Small intestine (tissue), 7 donors: ENCODE measurements at regions not wholly inside any gene's neighbourhood (a gene's known extent, or its start where the extent isn't known, plus 50 kb on each side); places are given as distances from the start of the nearest gene placed in this dataset.

Experiments
- DNase-seq, 2 donors: peaks; one replicate each; pipeline versions ENCODE4 v3.0.0 to v3.0.0-alpha.2; 2013
- FAIRE-seq: peaks from 2 replicates; lab custom pipeline; 2012; peaks lifted over from hg19 to GRCh38; lab: Jason Lieb, UNC
- H3K27ac ChIP-seq, 3 donors: one replicate each; pipeline ENCODE4 v1.5.1; 2013; ENCODE audit warnings: low read length in 2 of 3, mild to moderate bottlenecking in 2 of 3, control low read depth in 1 of 3, inconsistent platforms in 1 of 3, low read depth in 1 of 3, moderate library complexity in 1 of 3
- H3K27me3 ChIP-seq, 3 donors: one replicate each; pipeline ENCODE4 v1.6.1; 2013; ENCODE audit warnings: low read length in 3 of 3, inconsistent platforms in 1 of 3; ENCODE audit not compliant: control insufficient read depth in 3 of 3, insufficient read depth in 3 of 3
- H3K36me3 ChIP-seq, 3 donors: one replicate each; pipeline ENCODE4 v1.6.1; 2013; ENCODE audit warnings: low read length in 3 of 3, inconsistent platforms in 1 of 3, low read depth in 1 of 3, mild to moderate bottlenecking in 1 of 3, moderate library complexity in 1 of 3; ENCODE audit not compliant: control insufficient read depth in 3 of 3, insufficient read depth in 2 of 3
- H3K4me1 ChIP-seq, 3 donors: one replicate each; pipeline ENCODE4 v1.6.1; 2013; ENCODE audit warnings: low read length in 2 of 3, inconsistent platforms in 1 of 3, low read depth in 1 of 3, mild to moderate bottlenecking in 1 of 3, moderate library complexity in 1 of 3; ENCODE audit not compliant: control insufficient read depth in 3 of 3, insufficient read depth in 2 of 3
- H3K4me3 ChIP-seq, 3 donors: one replicate each; pipeline ENCODE4 v1.5.1; 2013; ENCODE audit warnings: low read length in 3 of 3, control low read depth in 1 of 3, inconsistent platforms in 1 of 3, low read depth in 1 of 3, mild to moderate bottlenecking in 1 of 3, moderate library complexity in 1 of 3
- H3K9me3 ChIP-seq, 2 donors: one replicate each; pipeline ENCODE4 v1.6.1; 2013; ENCODE audit warnings: low read depth in 1 of 2, low read length in 1 of 2; ENCODE audit not compliant: control insufficient read depth in 2 of 2, insufficient read depth in 1 of 2
- WGBS, 3 donors: extraction: QIAGEN DNeasy Blood & Tissue Kit; methylation state at CpG; one replicate each; pipeline ENCODE4 v1.1.7; 2013; 5-methylcytosine and 5-hydroxymethylcytosine counted together
- donor health status: healthy with polysubstance abuse.
- donor health status: control.
- donor health status: control.
- donor health status: Bipolar disorder and iron deficiency.
- donor health status: healthy.

- no peak for FAIRE-seq
These were observed 59.9 kb downstream of the BMP4 start for GRCh38 chr14:53896726-53897125.

GRCh38 chr14:53894456-53894855 is 62.2 kb downstream of the BMP4 start:
- H3K36me3 ChIP-seq: no peaks in the 10 kb centered on the region
- H3K4me1 ChIP-seq: peaks cover 0 to 7% (median 2%) of the 10 kb centered on the region in 3 donors
- H3K27me3 ChIP-seq: no peaks in the 10 kb centered on the region
- no peak for FAIRE-seq
- WGBS, 3 donors: 29 to 47% (median 41%) methylated on average over 2 of the region's 2 CpGs
- DNase-seq: no peak
- H3K4me3 ChIP-seq: no peak overlapping the region
- H3K9me3 ChIP-seq: no peaks in the 10 kb centered on the region
- H3K27ac ChIP-seq: no peak overlapping the region

More at GRCh38 chr14:53896726-53897125, 59.9 kb downstream of the BMP4 start:
- 40 to 71% (median 61%) methylated on average over 1 of the region's 1 CpG for WGBS, 3 donors
- peaks cover 0 to 2% (median 0%) of the 10 kb centered on the region in 3 donors for H3K4me1 ChIP-seq
- H3K27me3 ChIP-seq: no peaks in the 10 kb centered on the region
- no peaks in the 10 kb centered on the region for H3K36me3 ChIP-seq
- DNase-seq: no peak
- H3K9me3 ChIP-seq: no peaks in the 10 kb centered on the region
- H3K4me3 ChIP-seq: no peak overlapping the region
- H3K27ac ChIP-seq: no peak overlapping the region

GRCh38 chr14:53893374-53893773 is 63.3 kb downstream of the BMP4 start:
- Histone ChIP-seq H3K27ac (no peak overlapping the region), H3K4me1 (peaks cover 0 to 13% (median 2%) of the 10 kb centered on the region in 3 donors), H3K27me3 (no peaks in the 10 kb centered on the region), H3K4me3 (no peak overlapping the region), H3K36me3 (no peaks in the 10 kb centered on the region), H3K9me3 (no peaks in the 10 kb centered on the region)
- FAIRE-seq: no peak
- DNase-seq: no peak
- 88 to 90% (median 89%) methylated on average over 2 of the region's 2 CpGs for whole genome bisulfite sequencing, 3 donors

GRCh38 chr14:53890611-53891101 is 66.0 kb downstream of the BMP4 start:
- Histone ChIP-seq H3K27ac (no peak overlapping the region), H3K4me1 (peaks cover 0 to 17% (median 0%) of the 10 kb centered on the region in 3 donors)
- no peak for FAIRE-seq

GRCh38 chr14:53888535-53889386 is 67.9 kb downstream of the BMP4 start:
- WGBS, 3 donors: 18 to 63% (median 34%) methylated on average over 3 of the region's 3 CpGs
- DNase-seq: peak; percentile 76 to 92

More at GRCh38 chr14:53890611-53891101, 66.0 kb downstream of the BMP4 start:
- Histone ChIP-seq H3K4me3 (no peak overlapping the region), H3K36me3 (no peaks in the 10 kb centered on the region), H3K9me3 (no peaks in the 10 kb centered on the region), H3K27me3 (no peaks in the 10 kb centered on the region)
- 51 to 71% (median 61%) methylated on average over 3 of the region's 3 CpGs for WGBS, 3 donors
- no peak for DNase-seq

GRCh38 chr14:53885136-53885640 is 71.4 kb downstream of the BMP4 start:
- WGBS, 3 donors: 54 to 71% (median 58%) methylated on average over 1 of the region's 1 CpG
- Histone ChIP-seq H3K27ac (no peak overlapping the region), H3K36me3 (no peaks in the 10 kb centered on the region), H3K4me3 (no peak overlapping the region), H3K27me3 (no peaks in the 10 kb centered on the region), H3K9me3 (no peaks in the 10 kb centered on the region), H3K4me1 (peaks cover 0 to 26% (median 0%) of the 10 kb centered on the region in 3 donors)
- FAIRE-seq: no peak
- no peak for DNase-seq

More at GRCh38 chr14:53888535-53889386, 67.9 kb downstream of the BMP4 start:
- Histone ChIP-seq H3K4me3 (no peak overlapping the region), H3K27ac (peak overlapping the region; percentile 4 to 79 (median 64)), H3K27me3 (no peaks in the 10 kb centered on the region), H3K36me3 (no peaks in the 10 kb centered on the region), H3K4me1 (peaks cover 0 to 17% (median 0%) of the 10 kb centered on the region in 3 donors), H3K9me3 (no peaks in the 10 kb centered on the region)
- no peak for FAIRE-seq

DNA sequence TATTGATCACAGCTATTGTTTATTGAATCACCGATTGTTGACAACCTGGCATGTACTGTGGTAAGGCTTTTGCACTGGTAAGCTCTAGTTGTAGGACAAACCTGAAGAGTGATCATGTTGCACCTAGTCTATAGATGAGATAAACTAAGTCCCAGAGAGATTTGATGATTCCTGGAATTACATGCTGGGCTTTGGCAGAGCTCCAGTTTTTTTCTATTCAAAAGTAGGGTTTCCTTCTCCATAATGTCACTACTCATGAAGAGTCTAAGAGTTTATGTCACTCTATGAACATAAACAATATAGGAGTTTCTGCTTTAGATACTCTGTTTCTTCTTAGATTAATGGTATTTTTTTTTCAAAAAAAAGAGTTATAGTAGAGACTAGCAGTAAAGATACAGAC is 72.0 kb downstream of the BMP4 start:
- no peaks in the 10 kb centered on the region for H3K9me3 ChIP-seq
- WGBS, 3 donors: 89 to 96% (median 93%) methylated on average over 1 of the region's 1 CpG
- H3K27me3 ChIP-seq: no peaks in the 10 kb centered on the region
- H3K4me3 ChIP-seq: no peak overlapping the region
- H3K4me1 ChIP-seq: peaks cover 0 to 21% (median 0%) of the 10 kb centered on the region in 3 donors
- FAIRE-seq (no peak), DNase-seq (no peak)
- no peaks in the 10 kb centered on the region for H3K36me3 ChIP-seq
- H3K27ac ChIP-seq: no peak overlapping the region

DNA sequence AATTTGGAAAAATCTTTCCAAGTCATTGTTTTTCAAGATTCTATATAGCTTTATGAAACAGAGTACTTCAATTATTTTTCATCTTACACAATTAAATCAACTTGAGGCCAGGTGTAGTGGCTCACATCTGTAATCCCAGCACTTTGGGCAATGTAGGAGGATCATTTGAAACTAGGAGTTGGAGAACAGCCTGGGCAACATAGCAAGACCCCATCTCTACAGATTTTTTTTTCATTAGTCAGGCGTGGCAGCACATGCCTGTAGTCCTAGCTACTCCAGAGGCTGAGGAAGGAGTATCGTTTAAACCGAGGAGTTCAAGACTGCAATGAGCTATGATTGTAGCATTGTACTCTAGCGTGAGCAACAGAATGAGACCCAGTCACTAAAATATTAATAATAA is 72.9 kb downstream of the BMP4 start:
- Histone ChIP-seq H3K4me1 (peaks cover 0 to 14% (median 0%) of the 10 kb centered on the region in 3 donors), H3K27ac (no peak overlapping the region), H3K27me3 (no peaks in the 10 kb centered on the region), H3K4me3 (no peak overlapping the region), H3K9me3 (no peaks in the 10 kb centered on the region), H3K36me3 (no peaks in the 10 kb centered on the region)
- no peak for DNase-seq
- WGBS, 3 donors: 92 to 96% (median 94%) methylated on average over 4 of the region's 4 CpGs
- no peak for FAIRE-seq
